Nephron (organoid): ENCODE measurements at regions not wholly inside any gene's neighbourhood (a gene's known extent, or its start where the extent isn't known, plus 50 kb on each side); places are given as distances from the start of the nearest gene placed in this dataset.

Experiments
- H3K27ac Mint-ChIP-seq, 3 experiments: 2 replicates each; pipeline ENCODE4 v1.8.0; 2020; ENCODE audit warnings: mixed read lengths in 3 of 3, mild to moderate bottlenecking in 2 of 3, moderate library complexity in 1 of 3
- H3K27me3 Mint-ChIP-seq: 2 replicates; pipeline ENCODE4 v1.8.0; 2021; ENCODE audit warnings: low read depth, mild to moderate bottlenecking, moderate library complexity, mixed read lengths
- H3K36me3 Mint-ChIP-seq: 2 replicates; pipeline ENCODE4 v1.8.0; 2020; ENCODE audit warnings: low read depth, mixed read lengths
- H3K4me1 Mint-ChIP-seq: 2 replicates; pipeline ENCODE4 v1.8.0; 2020; ENCODE audit warnings: mixed read lengths
- H3K4me3 Mint-ChIP-seq, 3 experiments: 2 replicates each; pipeline ENCODE4 v1.8.0; 2020; ENCODE audit warnings: mild to moderate bottlenecking in 3 of 3, mixed read lengths in 3 of 3, moderate library complexity in 2 of 3
- H3K9me3 Mint-ChIP-seq: 2 replicates; pipeline ENCODE4 v1.8.0; 2020; ENCODE audit warnings: mixed read lengths
- TF ChIP-seq, protein P1 (sequence below), 3 experiments: fragments of 200-600 bp; sonication (generic); IDR thresholded peaks; one replicate each; pipeline ENCODE4 v1.5.0; 2021; ENCODE audit warnings: antibody characterized with exemption in 3 of 3; ENCODE audit not compliant: unreplicated experiment in 3 of 3

DNA sequence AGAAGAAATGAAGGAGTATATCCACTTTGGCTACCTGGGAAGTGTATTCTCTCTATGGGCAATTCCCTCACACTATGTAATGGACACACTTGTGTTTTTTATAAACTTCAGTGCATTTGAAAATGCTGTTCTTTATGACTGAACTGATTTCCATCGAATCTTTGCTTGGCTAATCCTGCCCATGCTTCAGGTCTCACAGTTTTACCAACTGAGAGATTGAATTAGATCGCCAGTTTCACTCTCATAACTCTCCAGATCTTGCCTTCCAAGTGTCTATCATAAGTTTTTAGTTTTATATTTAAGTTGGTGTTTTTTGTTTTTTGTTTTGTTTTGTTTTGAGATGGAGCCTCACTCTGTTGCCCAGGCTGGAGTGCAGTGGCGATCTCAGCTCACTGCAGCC lies 73.5 kb upstream of the MBNL1 start:
- H3K36me3 Mint-ChIP-seq = no peaks in the 10 kb centered on the region
- H3K9me3 Mint-ChIP-seq = no peaks in the 10 kb centered on the region

DNA sequence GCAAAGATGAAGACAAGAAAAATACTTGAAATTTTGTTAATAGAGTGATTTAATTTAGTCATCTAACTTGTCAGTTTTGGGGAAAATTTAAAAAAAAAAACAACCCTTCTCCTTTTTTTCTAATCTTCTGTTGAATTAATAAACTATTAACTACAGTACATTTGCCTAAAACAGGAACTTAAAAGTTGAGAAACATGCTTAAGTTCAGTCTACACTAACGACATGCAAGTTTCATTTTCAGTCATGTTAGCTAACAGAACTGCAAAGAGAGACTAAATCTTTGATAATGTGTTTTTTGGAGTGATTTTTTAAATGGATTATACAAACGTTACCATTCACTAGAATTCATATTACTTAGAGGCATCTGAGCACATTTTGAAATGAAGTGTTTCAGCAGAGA lies 71.9 kb upstream of the MBNL1 start:
- Mint-ChIP-seq H3K9me3 (no peaks in the 10 kb centered on the region), H3K27ac (no peak overlapping the region), H3K4me1 (peaks cover 17% of the 10 kb centered on the region), H3K36me3 (no peaks in the 10 kb centered on the region), H3K27me3 (no peaks in the 10 kb centered on the region), H3K4me3 (no peak overlapping the region)
- TF ChIP-seq, protein P1, sequence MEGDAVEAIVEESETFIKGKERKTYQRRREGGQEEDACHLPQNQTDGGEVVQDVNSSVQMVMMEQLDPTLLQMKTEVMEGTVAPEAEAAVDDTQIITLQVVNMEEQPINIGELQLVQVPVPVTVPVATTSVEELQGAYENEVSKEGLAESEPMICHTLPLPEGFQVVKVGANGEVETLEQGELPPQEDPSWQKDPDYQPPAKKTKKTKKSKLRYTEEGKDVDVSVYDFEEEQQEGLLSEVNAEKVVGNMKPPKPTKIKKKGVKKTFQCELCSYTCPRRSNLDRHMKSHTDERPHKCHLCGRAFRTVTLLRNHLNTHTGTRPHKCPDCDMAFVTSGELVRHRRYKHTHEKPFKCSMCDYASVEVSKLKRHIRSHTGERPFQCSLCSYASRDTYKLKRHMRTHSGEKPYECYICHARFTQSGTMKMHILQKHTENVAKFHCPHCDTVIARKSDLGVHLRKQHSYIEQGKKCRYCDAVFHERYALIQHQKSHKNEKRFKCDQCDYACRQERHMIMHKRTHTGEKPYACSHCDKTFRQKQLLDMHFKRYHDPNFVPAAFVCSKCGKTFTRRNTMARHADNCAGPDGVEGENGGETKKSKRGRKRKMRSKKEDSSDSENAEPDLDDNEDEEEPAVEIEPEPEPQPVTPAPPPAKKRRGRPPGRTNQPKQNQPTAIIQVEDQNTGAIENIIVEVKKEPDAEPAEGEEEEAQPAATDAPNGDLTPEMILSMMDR (IDR thresholded peaks at IDR 0.05; ENCODE audit: unreplicated experiment in 3 of 3) = no peak

More for the DNA sequence above, 73.5 kb upstream of the MBNL1 start:
- Mint-ChIP-seq H3K27me3 (no peaks in the 10 kb centered on the region), H3K4me3 (no peak overlapping the region), H3K4me1 (peaks cover 7% of the 10 kb centered on the region), H3K27ac (no peak overlapping the region)
- TF ChIP-seq, protein P1 (IDR thresholded peaks at IDR 0.05; ENCODE audit: unreplicated experiment in 3 of 3) = no peak

DNA sequence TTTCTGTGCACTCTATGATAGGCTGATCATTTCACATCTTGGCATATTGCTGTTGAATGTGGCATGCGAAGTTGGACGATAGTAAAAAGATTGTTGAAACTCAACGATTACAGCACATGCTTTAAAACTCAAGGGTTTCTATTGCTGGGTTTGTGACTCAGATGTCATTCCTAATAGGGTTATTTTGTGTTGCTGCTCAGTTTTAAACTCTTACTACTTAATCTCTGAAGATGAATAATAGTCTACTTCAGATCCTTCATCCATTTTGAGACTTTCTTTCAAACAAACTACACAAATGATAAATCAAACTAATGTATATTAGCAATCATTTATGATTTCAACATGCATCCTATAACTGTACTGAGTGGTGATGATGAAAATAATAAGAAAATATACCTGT lies 71.3 kb upstream of the MBNL1 start:
- Mint-ChIP-seq H3K27me3 (no peaks in the 10 kb centered on the region), H3K27ac (no peak overlapping the region), H3K4me1 (peaks cover 17% of the 10 kb centered on the region), H3K36me3 (no peaks in the 10 kb centered on the region), H3K9me3 (no peaks in the 10 kb centered on the region), H3K4me3 (no peak overlapping the region)
- TF ChIP-seq, protein P1 (IDR thresholded peaks at IDR 0.05; ENCODE audit: unreplicated experiment in 3 of 3) = no peak

DNA sequence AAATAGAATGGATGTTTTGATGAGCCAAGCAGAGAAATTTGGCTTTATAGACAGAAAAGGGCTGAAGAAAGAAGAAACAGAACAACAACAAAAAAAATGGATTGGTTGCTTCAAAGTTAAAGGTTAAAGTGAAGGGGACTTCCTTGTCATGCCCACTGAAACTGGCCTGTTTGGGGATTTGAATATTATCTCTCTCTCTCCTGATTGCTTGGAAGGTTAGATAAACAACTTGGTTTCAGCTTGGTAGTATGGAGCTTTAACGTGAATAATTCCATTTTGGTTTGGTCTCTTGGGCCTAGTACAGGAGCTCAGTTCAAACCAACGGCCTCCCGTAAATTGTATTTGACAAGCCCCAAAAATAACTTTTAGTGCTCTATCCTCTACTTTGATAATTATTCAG lies 70.8 kb upstream of the MBNL1 start:
- peaks cover 18% of the 10 kb centered on the region for H3K4me1 Mint-ChIP-seq
- TF ChIP-seq, protein P1 (IDR thresholded peaks at IDR 0.05; ENCODE audit: unreplicated experiment in 3 of 3) = no peak

DNA sequence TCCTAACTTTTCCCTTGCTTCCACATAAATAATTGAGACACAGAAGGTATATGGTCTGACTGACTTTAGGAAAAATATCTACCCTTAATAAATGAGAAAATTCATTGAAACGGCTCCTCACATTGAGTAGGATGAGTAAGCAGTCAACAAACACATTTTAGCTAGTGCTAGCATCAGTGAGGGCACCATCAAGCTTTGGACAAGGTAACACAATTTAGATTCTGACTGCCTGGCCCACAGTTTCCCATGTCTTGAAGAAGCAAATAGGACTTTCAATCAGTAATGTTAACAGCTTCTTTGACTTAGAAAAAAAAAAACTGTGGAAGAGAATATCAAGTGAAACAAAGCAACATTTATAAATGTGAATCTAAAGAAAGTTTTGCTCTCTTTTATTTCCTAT lies 70.1 kb upstream of the MBNL1 start:
- H3K4me1 Mint-ChIP-seq = peaks cover 24% of the 10 kb centered on the region
- H3K4me3 Mint-ChIP-seq = no peak overlapping the region
- H3K9me3 Mint-ChIP-seq = no peaks in the 10 kb centered on the region
- TF ChIP-seq, protein P1 (IDR thresholded peaks at IDR 0.05; ENCODE audit: unreplicated experiment in 3 of 3) = no peak
- H3K36me3 Mint-ChIP-seq = no peaks in the 10 kb centered on the region
- H3K27ac Mint-ChIP-seq = no peak overlapping the region
- H3K27me3 Mint-ChIP-seq = no peaks in the 10 kb centered on the region

More for the DNA sequence above, 70.8 kb upstream of the MBNL1 start:
- Mint-ChIP-seq H3K27me3 (no peaks in the 10 kb centered on the region), H3K9me3 (no peaks in the 10 kb centered on the region), H3K4me3 (no peak overlapping the region), H3K27ac (no peak overlapping the region), H3K36me3 (no peaks in the 10 kb centered on the region)

DNA sequence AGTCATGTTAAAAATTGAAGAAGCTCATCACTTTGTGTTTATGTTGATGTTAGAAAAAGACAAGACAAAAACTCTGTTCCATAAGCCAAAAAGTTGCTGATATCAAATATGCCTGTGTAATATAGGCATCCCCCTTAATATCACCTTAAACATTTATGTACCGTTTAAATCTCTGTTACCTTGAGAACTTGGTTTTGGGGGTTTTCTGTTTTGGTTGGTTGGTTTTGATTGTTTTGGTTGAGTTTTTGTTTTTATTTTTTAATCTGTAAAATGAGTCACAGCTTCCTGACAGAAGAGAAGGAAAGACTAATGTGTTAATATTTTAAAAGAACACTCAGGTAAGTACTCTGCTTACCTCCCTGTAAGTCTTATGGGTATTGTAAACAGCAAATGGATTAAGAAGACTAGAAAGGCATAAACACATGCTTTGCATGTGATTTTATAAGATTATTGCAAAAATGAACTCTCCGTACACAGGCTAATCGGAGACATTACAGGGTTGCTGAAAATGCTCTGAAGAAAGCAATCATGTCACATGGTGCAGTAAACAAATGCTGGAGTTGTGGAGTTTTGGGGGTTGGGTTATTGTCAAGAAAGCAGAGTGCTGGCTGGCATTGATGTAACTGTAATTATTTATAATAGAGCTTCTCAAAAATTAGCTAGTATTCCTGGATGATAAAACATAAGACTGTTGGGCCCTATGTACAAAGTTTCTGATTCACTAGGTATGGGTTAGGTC lies 69.5 kb upstream of the MBNL1 start:
- Mint-ChIP-seq H3K9me3 (no peaks in the 10 kb centered on the region), H3K36me3 (no peaks in the 10 kb centered on the region), H3K27ac (no peak overlapping the region), H3K4me3 (no peak overlapping the region), H3K4me1 (peaks cover 24% of the 10 kb centered on the region), H3K27me3 (no peaks in the 10 kb centered on the region)
- TF ChIP-seq, protein P1 (IDR thresholded peaks at IDR 0.05; ENCODE audit: unreplicated experiment in 3 of 3) = no peak
